NB4 (cell line): ENCODE measurements at regions not wholly inside any gene's neighbourhood (a gene's known extent, or its start where the extent isn't known, plus 50 kb on each side); places are given as distances from the start of the nearest gene placed in this dataset.

Experiments used
- DNase-seq: peaks from one replicate; pipeline ENCODE4 v3.0.0; 2010; ENCODE audit warnings: low read depth
- H3K4me3 ChIP-seq: one replicate; pipeline ENCODE4 v1.5.1; 2011; ENCODE audit warnings: mild to moderate bottlenecking, low read depth, low read length, moderate library complexity
- MAX ChIP-seq: IDR thresholded peaks from 2 replicates; pipeline ENCODE4 v1.6.1; 2011; ENCODE audit warnings: low read depth, low read length
- MYC ChIP-seq: IDR thresholded peaks from 2 replicates; pipeline ENCODE4 v1.6.1; 2011; ENCODE audit warnings: low read depth, low read length
- POLR2A ChIP-seq: IDR thresholded peaks from 2 replicates; pipeline ENCODE4 v1.6.1; 2011; ENCODE audit warnings: mild to moderate bottlenecking; ENCODE audit not compliant: insufficient read length; ENCODE audit errors: extremely low read depth
- TF ChIP-seq, protein P1 (sequence below): IDR thresholded peaks from one replicate; pipeline ENCODE4 v1.5.1; 2012; ENCODE audit warnings: low read depth, low read length

DNA sequence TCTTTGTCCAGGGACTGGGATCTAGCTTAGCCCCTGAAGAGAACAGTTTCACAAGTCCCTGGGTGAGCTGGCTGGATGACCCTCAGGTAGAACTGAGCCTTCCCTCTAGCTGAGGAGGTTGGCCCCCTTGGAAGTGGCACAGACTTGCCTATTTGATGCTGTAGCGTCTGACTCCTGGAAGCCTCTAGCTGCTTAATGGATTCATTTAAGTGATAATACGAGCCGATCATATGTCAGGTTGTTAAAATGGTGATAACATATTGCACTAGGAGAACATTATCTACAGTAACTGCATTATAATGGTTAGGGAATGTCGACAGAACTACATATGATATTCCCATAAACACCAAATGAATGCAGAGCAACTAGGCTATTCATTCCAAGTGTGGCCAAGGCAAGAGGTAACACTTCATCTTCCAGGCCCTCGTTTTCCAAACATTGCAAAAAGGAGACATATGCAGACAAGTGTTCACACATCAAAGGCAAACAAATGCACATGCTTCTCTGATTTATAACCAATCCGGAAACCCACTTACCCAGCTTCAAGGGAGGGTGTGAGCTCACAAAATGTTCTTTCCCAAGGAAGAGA lies 340.1 kb upstream of the PLXNA2 start:
- H3K4me3 ChIP-seq, result no peak overlapping the region
- TF ChIP-seq MYC, result no peak
- TF ChIP-seq MAX, result no peak
- TF ChIP-seq, protein P1, sequence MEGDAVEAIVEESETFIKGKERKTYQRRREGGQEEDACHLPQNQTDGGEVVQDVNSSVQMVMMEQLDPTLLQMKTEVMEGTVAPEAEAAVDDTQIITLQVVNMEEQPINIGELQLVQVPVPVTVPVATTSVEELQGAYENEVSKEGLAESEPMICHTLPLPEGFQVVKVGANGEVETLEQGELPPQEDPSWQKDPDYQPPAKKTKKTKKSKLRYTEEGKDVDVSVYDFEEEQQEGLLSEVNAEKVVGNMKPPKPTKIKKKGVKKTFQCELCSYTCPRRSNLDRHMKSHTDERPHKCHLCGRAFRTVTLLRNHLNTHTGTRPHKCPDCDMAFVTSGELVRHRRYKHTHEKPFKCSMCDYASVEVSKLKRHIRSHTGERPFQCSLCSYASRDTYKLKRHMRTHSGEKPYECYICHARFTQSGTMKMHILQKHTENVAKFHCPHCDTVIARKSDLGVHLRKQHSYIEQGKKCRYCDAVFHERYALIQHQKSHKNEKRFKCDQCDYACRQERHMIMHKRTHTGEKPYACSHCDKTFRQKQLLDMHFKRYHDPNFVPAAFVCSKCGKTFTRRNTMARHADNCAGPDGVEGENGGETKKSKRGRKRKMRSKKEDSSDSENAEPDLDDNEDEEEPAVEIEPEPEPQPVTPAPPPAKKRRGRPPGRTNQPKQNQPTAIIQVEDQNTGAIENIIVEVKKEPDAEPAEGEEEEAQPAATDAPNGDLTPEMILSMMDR, result no peak
- no peak for DNase-seq

DNA sequence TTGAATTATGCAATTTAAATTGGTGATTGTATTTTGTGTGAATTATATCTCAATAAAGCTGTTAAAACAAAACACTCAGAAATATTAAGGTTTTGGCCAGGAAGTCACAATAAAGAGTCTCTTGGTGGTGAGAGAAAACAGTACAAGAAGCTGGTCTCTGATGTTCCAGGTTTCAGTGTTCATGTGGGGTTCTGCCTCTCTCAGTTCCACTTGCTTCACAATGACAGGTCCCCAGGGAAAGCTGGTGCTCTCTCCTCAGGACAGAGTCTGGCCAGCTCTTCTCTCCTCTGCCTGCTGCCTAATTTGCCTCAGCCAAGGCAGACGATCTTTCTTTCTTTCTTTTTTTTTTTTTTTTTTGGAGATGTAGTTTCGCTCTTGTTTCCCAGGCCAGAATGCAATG lies 342.9 kb upstream of the PLXNA2 start:
- TF ChIP-seq MAX (no peak), MYC (no peak)
- DNase-seq, result no peak
- H3K4me3 ChIP-seq, result no peak overlapping the region

DNA sequence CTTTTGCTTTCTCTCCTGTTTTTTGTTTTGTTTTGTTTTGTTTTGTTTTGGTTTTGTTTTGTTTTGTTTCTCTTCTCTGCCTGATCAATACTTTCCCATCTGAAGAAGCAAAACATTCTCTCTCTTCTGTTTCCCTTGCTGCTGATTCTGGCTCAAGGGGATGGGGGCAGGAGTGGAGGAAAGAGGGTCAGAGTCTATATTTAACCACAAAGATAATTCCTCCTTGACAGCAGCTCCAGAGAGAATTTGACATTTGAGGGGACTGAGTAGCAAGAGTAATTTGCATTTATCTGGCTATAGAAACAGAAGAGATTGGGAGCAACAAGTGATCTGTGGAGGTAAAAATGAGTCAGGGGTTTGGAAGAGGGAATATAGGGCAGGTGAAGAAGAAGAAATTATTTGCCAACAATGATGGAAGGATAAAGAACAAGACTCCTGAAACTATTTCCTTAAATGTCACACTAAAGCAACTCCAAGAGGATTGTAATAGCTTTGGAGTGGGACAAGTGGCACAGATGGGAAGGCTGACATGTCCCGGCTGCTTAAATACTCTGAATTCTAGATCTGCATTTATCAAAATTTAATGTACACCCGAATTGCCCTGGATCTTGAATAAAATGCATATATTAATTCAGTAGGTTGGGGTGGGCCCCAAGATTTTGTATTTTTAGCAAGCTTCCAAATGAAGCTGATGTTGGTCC lies 349.3 kb upstream of the PLXNA2 start:
- DNase-seq, result no peak
- TF ChIP-seq, protein P1, result no peak
- TF ChIP-seq MAX (no peak), POLR2A (no peak), MYC (no peak)
- no peak overlapping the region for H3K4me3 ChIP-seq

GRCh38 chr1:208595236-208595635 lies 351.1 kb upstream of the PLXNA2 start:
- no peak overlapping the region for H3K4me3 ChIP-seq
- DNase-seq, result no peak
- TF ChIP-seq MAX, result no peak
- TF ChIP-seq MYC, result no peak
- TF ChIP-seq POLR2A, result no peak
- TF ChIP-seq, protein P1, result no peak

DNA sequence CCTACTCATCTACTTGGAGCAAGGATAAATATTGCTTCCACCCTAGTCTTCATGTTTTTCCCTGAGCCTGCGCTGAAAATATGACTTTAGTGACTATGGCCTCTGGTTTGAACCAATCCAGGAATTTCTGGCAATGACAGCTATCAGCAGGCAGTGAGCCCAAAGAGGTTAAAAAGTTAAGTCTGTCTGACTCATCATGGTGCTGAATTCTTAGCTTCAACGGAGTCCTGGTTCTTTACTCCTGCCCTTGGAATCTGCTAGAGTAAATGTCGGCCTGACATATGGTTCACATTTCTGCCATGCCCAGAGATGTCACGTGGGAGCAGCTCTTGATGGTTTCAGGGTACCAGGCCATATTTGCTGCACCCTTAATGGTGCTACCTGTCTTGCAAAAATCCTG lies 351.6 kb upstream of the PLXNA2 start:
- TF ChIP-seq POLR2A (no peak), MYC (no peak), MAX (no peak)
- TF ChIP-seq, protein P1, result no peak
- no peak for DNase-seq
- no peak overlapping the region for H3K4me3 ChIP-seq

DNA sequence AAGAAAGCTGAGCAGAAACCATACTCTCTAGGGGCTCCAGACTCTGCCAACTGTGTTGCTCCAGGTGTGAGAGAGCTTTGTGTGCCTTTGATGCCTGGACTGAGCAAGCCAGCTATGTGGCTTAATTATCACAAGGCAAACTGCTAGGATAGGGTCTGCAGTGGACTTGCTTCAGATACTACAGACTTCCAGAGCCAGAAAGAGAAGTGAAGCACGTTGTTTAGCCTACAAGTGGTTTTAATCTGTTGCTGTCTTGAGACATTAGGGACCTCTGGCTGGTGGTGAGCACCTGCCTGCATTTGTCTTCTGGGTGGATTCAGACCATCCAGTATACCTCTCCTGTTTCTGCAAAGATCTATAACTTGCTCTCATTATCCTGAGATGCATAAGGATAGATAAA lies 353.4 kb upstream of the PLXNA2 start:
- H3K4me3 ChIP-seq, result no peak overlapping the region
- TF ChIP-seq MYC (no peak), POLR2A (no peak), MAX (no peak)
- TF ChIP-seq, protein P1, result no peak
- no peak for DNase-seq
